NCI-H2196 (cell line): ENCODE measurements at regions not wholly inside any gene's neighbourhood (a gene's known extent, or its start where the extent isn't known, plus 50 kb on each side); places are given as distances from the start of the nearest gene placed in this dataset.

Experiments
- DNase-seq: peaks from one replicate; lab custom pipeline; 2025; ENCODE audit not compliant: unreplicated experiment; lab: John Stamatoyannopoulos, UW

- no peak for DNase-seq
These were observed 178.6 kb upstream of the RBMS1 start for GRCh38 chr2:160672211-160672610.

DNA sequence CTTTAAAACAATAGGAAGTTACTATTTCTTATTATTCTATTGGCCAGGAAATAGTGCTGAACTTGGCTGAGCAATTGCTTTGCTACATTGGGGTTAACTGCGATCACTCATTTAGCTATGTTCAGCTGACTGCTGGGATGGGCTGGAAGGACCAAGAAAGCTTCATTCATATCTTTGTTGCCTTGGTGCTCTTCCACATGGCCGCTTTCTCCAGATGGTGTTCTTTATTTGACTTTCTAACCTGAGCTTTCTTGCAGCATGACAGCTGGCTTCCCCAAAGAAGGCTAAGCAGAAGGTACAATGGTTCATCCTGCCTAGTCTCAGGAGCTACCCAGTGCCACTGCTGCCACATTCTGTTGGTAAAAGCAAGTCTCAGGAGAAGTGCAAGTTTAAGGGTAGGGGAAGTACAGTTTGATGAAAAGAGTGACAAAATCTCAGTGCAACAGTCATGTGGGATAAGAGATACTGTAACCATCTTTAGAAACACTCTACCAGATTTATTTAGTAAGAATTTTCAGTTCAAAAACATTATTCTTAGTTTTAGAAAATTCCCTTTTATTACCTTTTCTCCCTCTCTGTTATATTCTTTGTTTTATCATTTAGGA lies 180.6 kb upstream of the RBMS1 start:
- DNase-seq, result no peak

- no peak for DNase-seq
These were observed 186.1 kb upstream of the RBMS1 start for GRCh38 chr2:160679686-160680085.

DNA sequence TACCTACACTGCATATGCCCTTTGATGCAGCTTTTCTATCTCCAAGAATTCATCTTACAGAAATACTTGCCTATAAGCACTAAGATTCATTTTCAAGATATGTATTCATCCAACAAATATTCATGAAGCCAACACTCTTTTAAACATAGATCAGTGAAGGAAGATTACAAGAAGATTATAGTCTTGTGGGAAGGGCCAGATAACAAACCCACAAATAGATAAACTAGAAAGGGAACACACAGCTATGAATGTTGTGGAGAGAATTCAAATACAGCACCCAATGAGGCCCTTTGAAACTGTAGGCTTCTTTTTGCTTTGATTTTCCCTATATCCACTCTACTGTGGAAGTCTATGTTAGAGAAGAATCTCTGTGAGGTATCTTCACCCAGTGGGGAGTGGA lies 186.7 kb upstream of the RBMS1 start:
- no peak for DNase-seq

GRCh38 chr2:160680974-160681373 lies 187.4 kb upstream of the RBMS1 start:
- no peak for DNase-seq

- no peak for DNase-seq
These were observed 189.6 kb upstream of the RBMS1 start for GRCh38 chr2:160683206-160683605.

DNA sequence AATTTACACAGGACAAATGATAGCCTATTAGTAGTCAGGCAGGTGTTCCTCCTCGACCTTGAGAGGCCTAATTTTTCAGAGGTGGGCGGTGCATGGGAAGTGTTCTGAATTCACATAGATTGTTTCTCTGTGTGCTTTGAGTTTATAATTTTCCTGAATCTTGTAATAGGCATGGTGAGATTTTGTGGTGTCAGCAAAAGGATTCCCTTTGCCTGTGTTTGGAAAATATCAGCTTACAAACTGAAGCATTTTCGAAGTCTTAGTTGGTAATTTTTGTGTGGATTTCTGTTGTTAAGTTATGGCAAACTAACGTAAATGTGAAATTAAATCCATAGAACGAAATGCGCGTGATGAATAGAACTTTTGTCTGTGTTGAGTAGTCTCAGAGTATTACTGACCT lies 194.0 kb upstream of the RBMS1 start:
- DNase-seq, result no peak

DNA sequence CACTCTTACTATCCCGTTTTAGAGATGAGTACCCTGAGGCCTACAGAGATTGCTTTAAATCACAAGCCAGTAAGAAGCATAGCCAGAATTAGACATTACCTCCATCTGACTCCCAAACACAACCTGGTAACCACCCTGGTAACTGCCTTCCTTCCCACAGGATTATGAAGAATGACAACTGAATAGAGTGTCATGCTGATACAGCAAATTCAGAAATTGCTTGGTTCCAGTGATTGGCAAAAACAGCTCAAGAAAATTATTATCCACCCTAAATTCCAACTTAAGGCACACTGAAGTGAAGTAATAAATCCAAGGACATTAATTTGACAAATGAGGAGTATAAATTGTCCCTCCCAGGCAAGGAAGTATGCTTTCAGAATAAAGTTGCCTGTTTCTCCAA lies 195.8 kb upstream of the RBMS1 start:
- no peak for DNase-seq

- no peak for DNase-seq
These were observed 200.6 kb upstream of the RBMS1 start for GRCh38 chr2:160694221-160694620.

GRCh38 chr2:160694631-160695030 lies 201.0 kb upstream of the RBMS1 start:
- no peak for DNase-seq

- peak; percentile 32 for DNase-seq
These were observed 201.9 kb upstream of the RBMS1 start for GRCh38 chr2:160695402-160696086.

DNA sequence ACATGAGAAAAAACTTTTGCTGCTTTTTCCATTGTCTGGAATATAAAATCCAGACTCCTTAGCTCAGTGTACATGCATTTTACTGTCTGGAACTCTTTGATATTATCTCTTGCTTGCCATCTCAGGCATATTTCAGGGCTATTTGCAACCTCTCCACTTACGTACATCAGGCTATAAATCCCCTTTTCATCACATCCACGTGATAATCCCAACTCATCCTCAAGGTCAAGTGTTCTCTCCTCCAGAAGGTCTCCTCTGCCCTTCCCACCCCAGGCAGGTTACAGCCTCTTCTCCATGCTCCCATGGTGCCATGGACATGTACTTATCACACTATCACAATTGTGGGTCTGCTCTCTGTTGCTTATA lies 202.5 kb upstream of the RBMS1 start:
- DNase-seq, result no peak

GRCh38 chr2:160697817-160698216 lies 204.2 kb upstream of the RBMS1 start:
- DNase-seq, result no peak

- DNase-seq, result no peak
These were observed 206.6 kb upstream of the RBMS1 start for GRCh38 chr2:160700021-160700814.

DNA sequence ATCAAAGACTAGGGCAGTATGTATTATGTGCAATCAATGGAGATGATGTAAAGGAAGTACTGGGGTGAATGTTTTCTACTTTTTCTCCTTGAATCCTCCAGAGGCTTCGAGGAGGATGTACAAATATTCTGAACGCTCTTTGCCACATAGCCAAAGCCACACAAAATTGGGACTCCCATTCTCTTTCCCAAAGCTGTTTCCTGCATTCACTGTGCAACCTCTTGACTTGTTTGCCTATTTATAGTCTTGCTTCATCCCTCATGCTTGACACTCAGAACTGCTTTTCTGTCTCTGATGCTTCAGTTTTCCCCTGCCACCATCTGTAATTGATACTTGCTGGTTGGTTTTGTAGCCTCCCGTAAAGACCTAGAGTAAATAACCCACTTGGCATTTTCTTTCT lies 208.2 kb upstream of the RBMS1 start:
- DNase-seq, result no peak

DNA sequence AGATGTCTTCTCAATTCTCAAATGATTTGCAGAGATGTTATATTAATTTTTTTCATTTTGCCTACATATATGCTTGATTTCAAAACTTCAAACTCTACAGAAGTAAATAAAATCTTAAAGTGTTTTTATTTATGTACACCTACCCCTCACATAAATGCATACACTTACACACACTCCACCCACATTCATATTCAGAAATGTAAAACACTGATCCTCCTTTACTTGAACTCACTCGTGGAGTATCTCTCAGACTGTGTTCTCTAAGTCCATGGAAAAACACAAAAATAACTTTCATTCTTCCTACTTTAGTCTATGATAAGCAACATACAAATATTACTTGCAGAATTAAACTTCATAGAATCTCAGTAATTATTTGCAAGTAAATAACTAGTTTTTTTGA lies 209.1 kb upstream of the RBMS1 start:
- DNase-seq, result no peak

- DNase-seq, result no peak
These were observed 210.3 kb upstream of the RBMS1 start for GRCh38 chr2:160703648-160704585.

GRCh38 chr2:160715428-160715827 lies 221.8 kb upstream of the RBMS1 start:
- DNase-seq, result peak; percentile 26

GRCh38 chr2:160719116-160719515 lies 225.5 kb upstream of the RBMS1 start:
- no peak for DNase-seq

DNA sequence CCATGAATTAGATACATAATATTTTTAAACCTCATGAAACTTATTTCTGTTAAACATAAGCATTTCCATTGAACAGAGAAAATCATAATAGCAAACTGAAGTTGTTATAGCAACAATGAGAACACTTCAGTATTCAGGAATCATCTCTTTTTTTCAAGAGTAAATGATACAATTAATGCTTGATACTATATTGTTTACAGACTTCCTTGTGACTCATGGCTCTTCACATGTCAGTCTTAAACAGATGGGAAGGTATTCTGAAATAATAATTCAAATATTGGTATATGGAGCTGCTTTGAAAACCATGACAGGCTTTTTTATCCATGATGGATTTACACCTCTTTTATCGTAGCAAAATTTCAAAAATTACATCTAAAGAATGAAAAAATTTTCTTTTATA lies 226.5 kb upstream of the RBMS1 start:
- DNase-seq, result peak; percentile 3
